Neural cell (in vitro differentiated cells): ENCODE measurements at regions not wholly inside any gene's neighbourhood (a gene's known extent, or its start where the extent isn't known, plus 50 kb on each side); places are given as distances from the start of the nearest gene placed in this dataset.

Experiments used
- H2AFZ ChIP-seq: fragments of 200-600, 300-800 bp; sonication (generic), shearing (Covaris generic); 2 replicates; pipeline ENCODE4 v1.6.0; 2014; ENCODE audit warnings: low read depth, mild to moderate bottlenecking, antibody characterized with exemption, low read length, moderate library complexity
- H3F3A ChIP-seq: fragments of 200-600 bp; shearing (Covaris generic); 2 replicates; pipeline ENCODE4 v1.6.1; 2016; ENCODE audit warnings: mild to moderate bottlenecking, moderate library complexity, mixed read lengths, antibody characterized with exemption, low read length; ENCODE audit not compliant: insufficient read depth, poor library complexity, severe bottlenecking
- H3K27ac ChIP-seq: fragments of 200-600, 300-800 bp; sonication (generic), shearing (Covaris generic); 2 replicates; pipeline ENCODE4 v1.5.1; 2014; ENCODE audit warnings: mild to moderate bottlenecking, low read length, moderate library complexity
- H3K27me3 ChIP-seq: fragments of 300-800, 200-600 bp; sonication (generic), shearing (Covaris generic); 2 replicates; pipeline ENCODE4 v1.6.0; 2014; ENCODE audit warnings: mild to moderate bottlenecking, low read depth, low read length, moderate library complexity; ENCODE audit not compliant: insufficient read depth
- H3K36me3 ChIP-seq: fragments of 300-800, 200-600 bp; sonication (generic), shearing (Covaris generic); 2 replicates; pipeline ENCODE4 v1.5.1; 2014; ENCODE audit warnings: mild to moderate bottlenecking, antibody characterized with exemption, low read length, moderate library complexity; ENCODE audit not compliant: insufficient read depth
- H3K4me2 ChIP-seq: fragments of 300-800, 200-600 bp; sonication (generic), shearing (Covaris generic); 2 replicates; pipeline ENCODE4 v1.6.0; 2014; ENCODE audit warnings: mild to moderate bottlenecking, low read length
- H3K4me3 ChIP-seq: fragments of 300-800, 200-600 bp; sonication (generic), shearing (Covaris generic); 2 replicates; pipeline ENCODE4 v1.5.1; 2014; ENCODE audit warnings: mild to moderate bottlenecking, low read length, moderate library complexity
- H3K79me2 ChIP-seq: fragments of 200-600 bp; shearing (Covaris generic); replicated peaks from 2 replicates; pipeline ENCODE4 v1.6.0; 2014; ENCODE audit warnings: mild to moderate bottlenecking, low read length, moderate library complexity; ENCODE audit not compliant: insufficient read depth
- H3K9ac ChIP-seq: fragments of 300-800, 200-600 bp; sonication (generic), shearing (Covaris generic); 2 replicates; pipeline ENCODE4 v1.6.1; 2016; ENCODE audit warnings: mild to moderate bottlenecking, low read length, mixed read lengths
- H3K9me2 ChIP-seq: fragments of 200-600 bp; shearing (Covaris generic); 2 replicates; pipeline ENCODE4 v1.6.1; 2016; ENCODE audit warnings: mild to moderate bottlenecking, low read length, mixed read lengths; ENCODE audit not compliant: insufficient read depth
- H3K9me3 ChIP-seq: fragments of 200-600, 300-800 bp; sonication (generic), shearing (Covaris generic); 2 replicates; pipeline ENCODE4 v1.6.1; 2016; ENCODE audit warnings: mild to moderate bottlenecking, mixed run types, low read length, moderate library complexity, mixed read lengths
- H4K20me1 ChIP-seq: fragments of 200-600 bp; shearing (Covaris generic); 2 replicates; pipeline ENCODE4 v1.6.1; 2016; ENCODE audit warnings: mild to moderate bottlenecking, mixed run types; ENCODE audit not compliant: insufficient read depth
- EP300 ChIP-seq: fragments of 450-650 bp; conservative IDR thresholded peaks from 2 replicates; pipeline ENCODE4 v1.6.1; 2014; ENCODE audit warnings: antibody characterized with exemption, mild to moderate bottlenecking, moderate library complexity; ENCODE audit not compliant: poor library complexity, severe bottlenecking
- EZH2 ChIP-seq: fragments of 200-600, 300-800 bp; shearing (Covaris generic), sonication (generic); IDR thresholded peaks from 2 replicates; pipeline ENCODE4 v1.6.1; 2014; ENCODE audit warnings: antibody characterized with exemption, low read length, borderline replicate concordance, mild to moderate bottlenecking; ENCODE audit not compliant: insufficient read depth, poor library complexity, severe bottlenecking
- MXI1 ChIP-seq: fragments of 450-650 bp; conservative IDR thresholded peaks from 2 replicates; pipeline ENCODE4 v1.6.1; 2014; ENCODE audit warnings: antibody characterized with exemption, mild to moderate bottlenecking; ENCODE audit not compliant: poor library complexity, severe bottlenecking
- POLR2AphosphoS5 ChIP-seq: IDR thresholded peaks from 2 replicates; pipeline ENCODE4 v1.6.1; 2012
- RAD21 ChIP-seq: fragments of 450-650 bp; conservative IDR thresholded peaks from 2 replicates; pipeline ENCODE4 v1.6.1; 2014; ENCODE audit warnings: antibody characterized with exemption, mild to moderate bottlenecking, moderate library complexity
- SMC3 ChIP-seq: fragments of 450-650 bp; conservative IDR thresholded peaks from 2 replicates; pipeline ENCODE4 v1.6.1; 2014; ENCODE audit warnings: antibody characterized with exemption, mild to moderate bottlenecking, moderate library complexity; ENCODE audit not compliant: poor library complexity
- TAF1 ChIP-seq: IDR thresholded peaks from 2 replicates; pipeline ENCODE4 v1.6.1; 2012; ENCODE audit warnings: low read depth
- TF ChIP-seq, protein P1 (sequence below): fragments of 450-650 bp; IDR thresholded peaks from 2 replicates; pipeline ENCODE4 v1.5.1; 2014; ENCODE audit warnings: antibody characterized with exemption, mild to moderate bottlenecking, moderate library complexity; ENCODE audit not compliant: poor library complexity, severe bottlenecking
- TF ChIP-seq, protein P2 (sequence below): IDR thresholded peaks from 2 replicates; pipeline ENCODE4 v1.6.1; 2012; ENCODE audit warnings: borderline replicate concordance

DNA sequence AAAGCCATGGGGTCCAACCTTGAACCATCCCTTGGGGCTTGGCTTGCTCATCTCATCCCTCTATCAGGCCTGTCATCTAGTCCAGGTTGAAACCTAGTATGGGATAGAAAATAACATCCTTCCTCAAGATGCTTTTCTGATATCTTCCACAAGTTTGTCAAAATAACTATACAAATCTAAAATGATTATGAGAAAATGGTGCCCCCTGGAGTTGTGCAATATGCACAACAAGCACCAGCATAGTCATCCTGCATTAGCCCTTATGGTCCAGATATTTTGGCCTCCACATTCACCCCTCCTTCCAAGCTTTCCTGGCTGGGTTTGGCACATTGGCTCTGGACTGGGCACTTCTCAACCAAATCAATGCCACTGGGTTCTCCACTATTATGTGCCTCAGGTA, 101.2 kb downstream of the TBX19 start:
- Histone ChIP-seq H3K79me2 (no peaks in the 10 kb centered on the region), H3K9ac (no peak overlapping the region), H4K20me1 (no peaks in the 10 kb centered on the region), H3K36me3 (no peaks in the 10 kb centered on the region), H2AFZ (no peak overlapping the region), H3K4me3 (no peak overlapping the region), H3K4me2 (no peak overlapping the region), H3F3A (no peaks in the 10 kb centered on the region), H3K27ac (no peak overlapping the region), H3K27me3 (no peaks in the 10 kb centered on the region), H3K9me2 (no peaks in the 10 kb centered on the region), H3K9me3 (no peaks in the 10 kb centered on the region)
- TF ChIP-seq EZH2 (no peak), RAD21 (no peak), MXI1 (no peak), EP300 (no peak), TAF1 (no peak), POLR2AphosphoS5 (no peak), SMC3 (no peak)
- TF ChIP-seq, protein P1, sequence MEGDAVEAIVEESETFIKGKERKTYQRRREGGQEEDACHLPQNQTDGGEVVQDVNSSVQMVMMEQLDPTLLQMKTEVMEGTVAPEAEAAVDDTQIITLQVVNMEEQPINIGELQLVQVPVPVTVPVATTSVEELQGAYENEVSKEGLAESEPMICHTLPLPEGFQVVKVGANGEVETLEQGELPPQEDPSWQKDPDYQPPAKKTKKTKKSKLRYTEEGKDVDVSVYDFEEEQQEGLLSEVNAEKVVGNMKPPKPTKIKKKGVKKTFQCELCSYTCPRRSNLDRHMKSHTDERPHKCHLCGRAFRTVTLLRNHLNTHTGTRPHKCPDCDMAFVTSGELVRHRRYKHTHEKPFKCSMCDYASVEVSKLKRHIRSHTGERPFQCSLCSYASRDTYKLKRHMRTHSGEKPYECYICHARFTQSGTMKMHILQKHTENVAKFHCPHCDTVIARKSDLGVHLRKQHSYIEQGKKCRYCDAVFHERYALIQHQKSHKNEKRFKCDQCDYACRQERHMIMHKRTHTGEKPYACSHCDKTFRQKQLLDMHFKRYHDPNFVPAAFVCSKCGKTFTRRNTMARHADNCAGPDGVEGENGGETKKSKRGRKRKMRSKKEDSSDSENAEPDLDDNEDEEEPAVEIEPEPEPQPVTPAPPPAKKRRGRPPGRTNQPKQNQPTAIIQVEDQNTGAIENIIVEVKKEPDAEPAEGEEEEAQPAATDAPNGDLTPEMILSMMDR: no peak
- TF ChIP-seq, protein P2, sequence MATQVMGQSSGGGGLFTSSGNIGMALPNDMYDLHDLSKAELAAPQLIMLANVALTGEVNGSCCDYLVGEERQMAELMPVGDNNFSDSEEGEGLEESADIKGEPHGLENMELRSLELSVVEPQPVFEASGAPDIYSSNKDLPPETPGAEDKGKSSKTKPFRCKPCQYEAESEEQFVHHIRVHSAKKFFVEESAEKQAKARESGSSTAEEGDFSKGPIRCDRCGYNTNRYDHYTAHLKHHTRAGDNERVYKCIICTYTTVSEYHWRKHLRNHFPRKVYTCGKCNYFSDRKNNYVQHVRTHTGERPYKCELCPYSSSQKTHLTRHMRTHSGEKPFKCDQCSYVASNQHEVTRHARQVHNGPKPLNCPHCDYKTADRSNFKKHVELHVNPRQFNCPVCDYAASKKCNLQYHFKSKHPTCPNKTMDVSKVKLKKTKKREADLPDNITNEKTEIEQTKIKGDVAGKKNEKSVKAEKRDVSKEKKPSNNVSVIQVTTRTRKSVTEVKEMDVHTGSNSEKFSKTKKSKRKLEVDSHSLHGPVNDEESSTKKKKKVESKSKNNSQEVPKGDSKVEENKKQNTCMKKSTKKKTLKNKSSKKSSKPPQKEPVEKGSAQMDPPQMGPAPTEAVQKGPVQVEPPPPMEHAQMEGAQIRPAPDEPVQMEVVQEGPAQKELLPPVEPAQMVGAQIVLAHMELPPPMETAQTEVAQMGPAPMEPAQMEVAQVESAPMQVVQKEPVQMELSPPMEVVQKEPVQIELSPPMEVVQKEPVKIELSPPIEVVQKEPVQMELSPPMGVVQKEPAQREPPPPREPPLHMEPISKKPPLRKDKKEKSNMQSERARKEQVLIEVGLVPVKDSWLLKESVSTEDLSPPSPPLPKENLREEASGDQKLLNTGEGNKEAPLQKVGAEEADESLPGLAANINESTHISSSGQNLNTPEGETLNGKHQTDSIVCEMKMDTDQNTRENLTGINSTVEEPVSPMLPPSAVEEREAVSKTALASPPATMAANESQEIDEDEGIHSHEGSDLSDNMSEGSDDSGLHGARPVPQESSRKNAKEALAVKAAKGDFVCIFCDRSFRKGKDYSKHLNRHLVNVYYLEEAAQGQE: no peak

DNA sequence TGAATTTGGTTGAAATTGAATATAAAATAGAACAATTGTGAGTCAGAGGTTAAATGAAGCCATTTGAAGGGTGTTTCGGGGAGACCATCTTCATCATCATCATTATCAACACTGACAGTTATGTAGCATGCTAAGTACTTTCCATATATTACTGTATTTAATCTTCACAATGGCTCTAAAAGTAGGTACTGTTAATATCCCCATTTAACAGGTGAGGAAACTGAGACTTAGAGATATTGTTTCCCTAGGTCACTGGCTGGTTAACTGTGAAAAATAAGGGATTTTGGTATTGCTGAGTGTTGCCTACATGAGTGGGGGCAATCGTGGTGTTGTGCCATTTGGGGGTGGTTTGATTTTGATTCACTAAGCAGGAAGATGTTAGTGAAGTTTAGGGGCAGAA, 100.3 kb downstream of the TBX19 start:
- H3K4me3 ChIP-seq: no peak overlapping the region
- no peaks in the 10 kb centered on the region for H3K9me2 ChIP-seq
- no peak for TF ChIP-seq TAF1
- no peak overlapping the region for H3K27ac ChIP-seq
- H3K9me3 ChIP-seq: no peaks in the 10 kb centered on the region
- H3K27me3 ChIP-seq: no peaks in the 10 kb centered on the region
- H3F3A ChIP-seq: no peaks in the 10 kb centered on the region
- H2AFZ ChIP-seq: no peak overlapping the region
- no peaks in the 10 kb centered on the region for H4K20me1 ChIP-seq
- H3K9ac ChIP-seq: no peak overlapping the region
- H3K4me2 ChIP-seq: no peak overlapping the region
- H3K36me3 ChIP-seq: no peaks in the 10 kb centered on the region
- no peaks in the 10 kb centered on the region for H3K79me2 ChIP-seq
